ENCODE measurements at regions not wholly inside any gene's neighbourhood (a gene's known extent, or its start where the extent isn't known, plus 50 kb on each side); places are given as distances from the start of the nearest gene placed in this dataset.

GRCh38 chr7:17038783-17039170, 157.0 kb upstream of the AGR3 start:
- Histone ChIP-seq H3K27ac (ENCODE audit: insufficient read length, low read depth, low read length) (no peak overlapping the region), H3K4me1 (ENCODE audit: insufficient read depth, low read length) (no peaks in the 10 kb centered on the region; the same call in 1 of the 2 replicates), H3K4ac (ENCODE audit: low read depth, low read length) (no peak overlapping the region), H3K18ac (ENCODE audit: insufficient read length, low read depth, low read length) (no peak overlapping the region), H3K23ac (ENCODE audit: insufficient read length, low read depth, low read length) (no peak overlapping the region), H3K56ac (ENCODE audit: insufficient read length, low read depth, low read length) (no peak overlapping the region), H2AK5ac (ENCODE audit: insufficient read length, low read length) (no peak overlapping the region), H2BK120ac (ENCODE audit: low read depth, low read length, poor library complexity, severe bottlenecking) (no peak overlapping the region), H3K9ac (ENCODE audit: extremely low read depth, insufficient read length, low read length) (no peak overlapping the region), H3K4me2 (ENCODE audit: insufficient read depth, insufficient read length, low read length) (no peak overlapping the region), H2BK12ac (ENCODE audit: insufficient read length, low read depth, low read length) (no peak overlapping the region), H3K79me1 (ENCODE audit: insufficient read depth, low read depth, low read length, poor library complexity, severe bottlenecking) (no peaks in the 10 kb centered on the region), H2BK20ac (ENCODE audit: low read depth, low read length, poor library complexity, severe bottlenecking) (no peak overlapping the region), H4K20me1 (ENCODE audit: control insufficient read depth, insufficient read depth, insufficient read length) (no peaks in the 10 kb centered on the region), H3T11ph (ENCODE audit: low read length) (no peak overlapping the region), H4K5ac (ENCODE audit: insufficient read length, low read depth, low read length) (no peak overlapping the region), H3K23me2 (ENCODE audit: insufficient read length, low read depth, low read length, poor library complexity, severe bottlenecking) (no peaks in the 10 kb centered on the region), H2BK5ac (ENCODE audit: insufficient read length, low read length) (no peak overlapping the region), H4K91ac (ENCODE audit: insufficient read length, low read depth, low read length) (no peak overlapping the region), H3K27me3 (ENCODE audit: insufficient read depth, low read length) (no peaks in the 10 kb centered on the region), H3K79me2 (ENCODE audit: insufficient read depth, low read length) (no peaks in the 10 kb centered on the region), H2BK15ac (ENCODE audit: low read depth, low read length) (no peak overlapping the region), H3K14ac (ENCODE audit: insufficient read depth, low read length) (no peak overlapping the region), H3K9me3 (ENCODE audit: control insufficient read depth, low read depth, low read length) (no peaks in the 10 kb centered on the region), H2AFZ (ENCODE audit: low read length) (no peak overlapping the region), H4K8ac (replicated peaks; ENCODE audit: insufficient read length, low read depth, low read length) (no peak overlapping the region)
- TF ChIP-seq CTCF (conservative IDR thresholded peaks at IDR 0.05) = no peak
- WGBS (ENCODE audit: extremely low coverage, insufficient read length, low lambda C conversion rate) = no CpG with 5 or more reads among the region's 2 CpGs
- no peaks in the 10 kb centered on the region for H3K27me3 Mint-ChIP-seq (ENCODE audit: low read depth)
- no peak overlapping the region for H3K4me3 Mint-ChIP-seq
- no peaks in the 10 kb centered on the region for H3K36me3 Mint-ChIP-seq (ENCODE audit: insufficient read depth in 1 of 3, low read depth in 3 of 3)
- no peaks in the 10 kb centered on the region for H3K9me3 Mint-ChIP-seq
- H3K27ac Mint-ChIP-seq = no peak overlapping the region
- no peak for DNase-seq
- peaks cover 0 to 11% of the 10 kb centered on the region in 2 experiments; a peak in 2 of 4 replicates for H3K4me1 Mint-ChIP-seq
